Mucosa of stomach (tissue), 1 donor: ENCODE measurements at regions not wholly inside any gene's neighbourhood (a gene's known extent, or its start where the extent isn't known, plus 50 kb on each side); places are given as distances from the start of the nearest gene placed in this dataset.

Source experiments
- H3K27me3 ChIP-seq: one replicate; pipeline ENCODE4 v1.7.0; 2013; ENCODE audit warnings: mild to moderate bottlenecking, low read length; ENCODE audit not compliant: control insufficient read depth, insufficient read depth
- H3K36me3 ChIP-seq: one replicate; pipeline ENCODE4 v1.7.0; 2013; ENCODE audit warnings: low read length; ENCODE audit not compliant: control insufficient read depth, insufficient read depth
- H3K4me1 ChIP-seq: one replicate; pipeline ENCODE4 v1.7.0; 2013; ENCODE audit warnings: mild to moderate bottlenecking, low read length; ENCODE audit not compliant: control insufficient read depth, insufficient read depth
- H3K4me3 ChIP-seq: one replicate; pipeline ENCODE4 v1.7.0; 2013; ENCODE audit warnings: low read length
- H3K9ac ChIP-seq: one replicate; pipeline ENCODE4 v1.7.0; 2013; ENCODE audit warnings: mild to moderate bottlenecking, low read length, moderate library complexity
- H3K9me3 ChIP-seq: one replicate; pipeline ENCODE4 v1.7.0; 2013; ENCODE audit warnings: mild to moderate bottlenecking, low read length, moderate library complexity; ENCODE audit not compliant: control insufficient read depth
- donor health status: Pancreatic carcinoma.

DNA sequence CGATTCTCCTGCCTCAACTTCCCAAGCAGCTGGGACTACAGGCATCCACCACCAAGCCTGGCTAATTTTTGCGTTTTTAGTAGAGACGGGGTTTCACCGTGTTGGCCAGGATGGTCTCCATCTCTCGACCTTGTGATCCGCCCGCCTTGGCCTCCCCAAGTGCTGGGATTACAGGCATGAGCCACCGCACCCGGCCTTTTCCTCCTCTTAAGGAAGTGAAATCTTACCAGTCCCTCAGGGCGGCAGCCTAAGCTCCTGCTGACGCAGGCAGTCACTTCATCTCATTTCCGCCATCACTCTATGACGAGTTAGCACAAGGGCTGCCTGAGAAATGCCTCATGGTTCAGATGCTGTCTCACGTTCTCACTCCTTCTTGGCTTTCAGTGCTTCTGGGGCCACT, 246.0 kb upstream of the SHH start:
- H3K36me3 ChIP-seq, result no peaks in the 10 kb centered on the region
- no peaks in the 10 kb centered on the region for H3K4me1 ChIP-seq

DNA sequence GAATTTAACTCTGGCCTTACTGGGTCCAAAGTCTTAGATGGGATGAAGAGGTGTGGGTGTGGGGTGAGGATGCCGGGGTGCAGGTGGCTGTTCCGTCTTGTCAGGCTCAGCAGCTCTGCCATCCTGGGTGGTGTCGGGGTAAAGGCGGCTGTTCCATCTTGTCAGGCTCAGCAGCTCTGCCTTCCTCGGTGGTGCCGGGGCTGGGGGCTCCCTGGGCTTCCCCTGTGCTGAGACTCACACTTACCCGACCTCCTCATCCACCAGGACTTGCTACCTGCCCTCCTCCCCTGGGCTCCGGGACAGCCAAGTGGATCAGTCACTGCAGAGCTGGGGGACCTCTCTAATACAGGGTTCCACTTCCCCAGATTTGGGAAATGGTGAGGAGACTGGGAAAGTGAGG, 244.3 kb upstream of the SHH start:
- Histone ChIP-seq H3K4me3 (no peak overlapping the region), H3K4me1 (no peaks in the 10 kb centered on the region), H3K9me3 (no peaks in the 10 kb centered on the region), H3K36me3 (no peaks in the 10 kb centered on the region), H3K27me3 (peaks cover 7% of the 10 kb centered on the region), H3K9ac (no peak overlapping the region)

More for the DNA sequence above, 246.0 kb upstream of the SHH start:
- Histone ChIP-seq H3K9ac (no peak overlapping the region), H3K4me3 (no peak overlapping the region), H3K27me3 (peaks cover 7% of the 10 kb centered on the region), H3K9me3 (no peaks in the 10 kb centered on the region)

DNA sequence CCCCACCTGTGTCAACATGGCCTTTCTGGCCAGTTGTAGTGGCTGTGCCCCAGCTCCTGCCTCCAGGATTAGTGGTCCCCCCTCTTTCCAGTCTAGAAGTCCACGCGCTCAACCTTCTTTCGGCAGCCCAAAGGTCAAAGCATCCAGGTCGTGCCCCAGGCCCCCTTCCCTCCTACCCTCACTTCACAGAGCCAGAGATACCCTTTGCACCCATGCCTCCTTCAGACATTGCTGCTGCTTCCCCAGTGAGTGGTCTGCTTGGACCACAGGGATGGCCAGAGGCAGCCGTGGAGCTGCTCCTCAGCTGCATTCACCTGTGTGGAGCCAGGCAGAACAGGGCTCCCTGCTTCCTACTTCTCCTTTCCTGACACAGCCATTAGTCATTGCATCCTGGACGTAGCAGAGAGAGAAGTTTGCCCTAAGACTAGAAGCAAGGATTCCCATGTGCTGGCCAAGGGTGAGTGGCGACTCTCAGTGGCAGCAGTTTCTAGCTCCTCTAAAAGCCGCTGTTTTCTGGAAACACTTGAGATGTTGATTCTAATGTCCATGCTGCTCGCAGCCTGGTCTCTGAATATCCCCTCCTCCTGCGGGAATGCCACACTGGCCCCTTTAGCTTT, 243.1 kb upstream of the SHH start:
- Histone ChIP-seq H3K27me3 (peaks cover 7% of the 10 kb centered on the region), H3K4me3 (no peak overlapping the region), H3K9ac (no peak overlapping the region), H3K36me3 (no peaks in the 10 kb centered on the region), H3K4me1 (no peaks in the 10 kb centered on the region), H3K9me3 (no peaks in the 10 kb centered on the region)

DNA sequence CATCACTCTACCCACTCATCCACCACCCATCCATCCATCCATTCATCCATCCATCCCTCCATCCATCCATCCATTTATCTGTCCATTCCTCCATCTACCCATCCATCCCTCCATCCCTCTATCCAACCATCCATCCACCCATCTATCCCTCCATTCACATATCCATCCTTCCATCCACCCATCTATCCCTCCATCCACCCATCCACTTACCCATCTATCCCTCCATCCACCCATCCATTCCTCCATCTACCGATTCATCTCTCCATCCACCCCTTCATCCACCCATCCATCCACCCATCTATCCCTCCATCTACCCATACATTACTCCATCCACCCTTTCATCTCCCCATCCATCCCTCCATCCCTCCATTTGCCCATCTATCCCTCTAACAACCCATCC, 239.6 kb upstream of the SHH start:
- Histone ChIP-seq H3K27me3 (no peaks in the 10 kb centered on the region), H3K9me3 (no peaks in the 10 kb centered on the region), H3K4me3 (no peak overlapping the region), H3K9ac (no peak overlapping the region), H3K36me3 (no peaks in the 10 kb centered on the region), H3K4me1 (peaks cover 6% of the 10 kb centered on the region)

DNA sequence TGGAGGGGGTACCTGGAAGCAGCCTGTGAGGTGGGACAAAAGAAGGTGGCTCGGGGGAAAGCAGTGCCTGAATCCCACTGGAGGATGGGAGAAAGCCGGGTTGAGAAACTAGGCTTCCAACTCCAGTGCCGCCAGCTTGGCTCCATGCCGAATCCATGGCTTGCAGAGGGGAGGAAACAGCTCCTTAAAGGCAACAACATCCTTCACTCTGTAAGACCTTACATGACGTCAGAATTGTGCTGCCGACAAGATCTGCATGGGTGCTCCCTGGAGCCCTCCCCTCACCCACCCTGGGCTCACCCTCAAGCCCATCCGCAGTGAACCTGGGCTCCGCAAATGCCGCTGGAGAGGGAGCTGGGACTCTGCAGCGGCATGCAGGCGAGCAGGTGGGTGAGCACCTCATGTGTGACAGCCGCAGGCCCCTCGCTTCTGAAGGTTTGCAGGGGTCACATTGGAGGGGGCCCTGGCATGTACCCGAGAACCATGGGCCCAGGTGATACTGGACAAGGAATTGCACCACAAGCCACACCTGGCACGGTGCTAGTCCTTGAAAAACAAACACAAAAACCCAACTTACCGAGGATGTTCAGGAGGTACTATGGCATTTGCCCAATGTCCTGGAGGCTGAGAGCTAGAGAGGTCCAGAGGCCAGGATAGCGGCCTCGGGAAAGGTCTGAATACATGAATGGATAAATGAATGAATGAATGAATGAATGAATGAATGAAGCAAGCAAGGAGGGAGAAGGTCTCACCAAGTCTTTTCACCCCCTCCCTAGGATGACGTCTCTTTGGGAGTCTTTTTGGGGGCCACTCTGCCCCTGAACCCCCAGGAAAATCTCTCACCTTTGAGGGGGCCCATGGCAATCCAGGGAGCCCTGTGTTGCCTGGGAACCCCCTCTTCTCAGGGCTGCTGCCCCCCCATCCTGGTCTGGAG, 238.6 kb upstream of the SHH start:
- H3K4me1 ChIP-seq, result peaks cover 6% of the 10 kb centered on the region
- H3K36me3 ChIP-seq, result no peaks in the 10 kb centered on the region
- no peak overlapping the region for H3K9ac ChIP-seq
- H3K9me3 ChIP-seq, result no peaks in the 10 kb centered on the region
- no peak overlapping the region for H3K4me3 ChIP-seq
- no peaks in the 10 kb centered on the region for H3K27me3 ChIP-seq

DNA sequence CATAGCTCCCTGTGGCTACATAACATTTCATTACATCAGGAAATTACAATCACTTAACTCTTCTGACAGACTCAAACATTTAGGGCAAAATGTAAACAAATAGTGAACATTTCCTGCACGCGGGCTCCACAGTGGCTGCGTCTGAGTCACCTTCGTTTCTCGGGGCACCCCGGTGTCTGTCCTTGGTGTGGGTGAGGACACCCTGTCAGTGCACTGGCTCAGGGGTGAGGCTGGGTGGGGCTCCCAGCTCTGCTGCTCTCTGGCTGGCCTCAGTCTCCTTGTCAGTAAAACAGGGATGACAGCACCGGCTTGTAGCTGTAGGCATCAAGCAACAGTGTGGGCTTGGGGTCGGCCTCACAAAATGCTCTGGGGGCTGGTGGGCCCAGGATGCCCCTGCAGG, 237.1 kb upstream of the SHH start:
- Histone ChIP-seq H3K9me3 (no peaks in the 10 kb centered on the region), H3K4me1 (peaks cover 6% of the 10 kb centered on the region), H3K36me3 (no peaks in the 10 kb centered on the region), H3K27me3 (no peaks in the 10 kb centered on the region), H3K4me3 (no peak overlapping the region), H3K9ac (no peak overlapping the region)

DNA sequence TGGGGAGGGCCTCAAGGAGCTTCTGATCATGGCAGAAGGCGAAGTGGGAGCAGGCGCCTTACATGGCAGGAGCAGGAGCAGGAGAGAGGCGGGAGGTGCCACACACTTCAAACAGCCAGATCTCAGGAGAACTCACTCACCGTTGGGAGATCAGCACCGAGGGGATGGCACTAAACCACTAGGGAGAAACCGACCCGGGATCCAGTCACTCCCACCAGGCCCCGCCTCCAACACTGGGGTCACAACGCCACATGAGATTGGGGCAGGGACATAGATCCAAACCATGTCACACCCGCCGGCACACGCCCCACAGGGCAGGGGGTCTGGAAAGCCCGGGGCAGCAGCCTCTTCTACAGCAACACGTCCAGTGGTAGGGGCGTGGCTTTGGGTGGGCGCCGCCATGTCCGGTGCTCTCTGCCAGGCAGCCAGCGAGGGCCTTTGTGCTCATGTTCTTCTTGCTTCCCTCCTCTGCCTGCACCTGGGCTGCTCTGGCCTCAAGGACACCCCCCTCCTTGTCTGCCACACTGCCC, 233.8 kb upstream of the SHH start:
- no peak overlapping the region for H3K9ac ChIP-seq
- peaks cover 6% of the 10 kb centered on the region for H3K4me1 ChIP-seq
- H3K27me3 ChIP-seq, result peaks cover 8% of the 10 kb centered on the region
- H3K9me3 ChIP-seq, result no peaks in the 10 kb centered on the region
- no peak overlapping the region for H3K4me3 ChIP-seq
- no peaks in the 10 kb centered on the region for H3K36me3 ChIP-seq

DNA sequence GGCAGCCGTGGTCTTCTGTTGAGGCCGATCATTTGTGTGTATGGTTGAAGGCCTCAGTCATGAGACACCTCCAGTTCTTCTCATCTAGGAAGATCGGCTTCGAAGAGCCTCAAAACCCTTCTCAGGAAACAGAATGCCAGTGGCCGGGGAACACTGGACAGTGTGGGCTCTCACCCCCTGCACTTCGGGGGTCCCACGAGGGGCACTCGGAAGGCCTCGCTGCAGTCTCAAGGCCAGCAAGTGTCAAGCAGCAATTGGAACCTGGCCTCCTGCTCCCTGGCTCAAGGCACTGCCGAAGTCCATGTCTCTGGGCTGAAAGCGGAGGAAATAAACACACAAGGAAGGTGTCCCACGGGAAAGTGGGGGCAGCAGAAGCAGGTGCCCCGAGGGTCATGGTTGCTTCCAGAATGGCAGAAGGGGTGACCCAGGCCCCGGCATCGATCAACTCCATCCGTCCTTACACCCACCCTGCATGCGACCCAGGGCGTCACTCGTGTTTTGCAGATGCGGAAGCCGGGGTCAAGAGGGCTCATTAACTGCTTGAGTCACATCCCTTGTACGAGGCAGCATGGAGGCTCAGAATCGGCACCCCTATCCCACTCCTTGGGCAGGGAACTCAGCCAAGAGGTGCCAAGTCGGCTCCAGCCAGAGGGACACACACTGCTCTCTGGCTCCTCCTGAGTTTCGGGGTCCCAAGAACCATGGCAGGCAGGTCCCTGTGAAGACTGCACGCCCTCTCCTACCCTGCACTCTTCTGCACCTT, 231.3 kb upstream of the SHH start:
- H3K27me3 ChIP-seq, result peaks cover 8% of the 10 kb centered on the region
- no peak overlapping the region for H3K4me3 ChIP-seq
- no peaks in the 10 kb centered on the region for H3K9me3 ChIP-seq
- no peaks in the 10 kb centered on the region for H3K4me1 ChIP-seq
- no peaks in the 10 kb centered on the region for H3K36me3 ChIP-seq
- H3K9ac ChIP-seq, result no peak overlapping the region

DNA sequence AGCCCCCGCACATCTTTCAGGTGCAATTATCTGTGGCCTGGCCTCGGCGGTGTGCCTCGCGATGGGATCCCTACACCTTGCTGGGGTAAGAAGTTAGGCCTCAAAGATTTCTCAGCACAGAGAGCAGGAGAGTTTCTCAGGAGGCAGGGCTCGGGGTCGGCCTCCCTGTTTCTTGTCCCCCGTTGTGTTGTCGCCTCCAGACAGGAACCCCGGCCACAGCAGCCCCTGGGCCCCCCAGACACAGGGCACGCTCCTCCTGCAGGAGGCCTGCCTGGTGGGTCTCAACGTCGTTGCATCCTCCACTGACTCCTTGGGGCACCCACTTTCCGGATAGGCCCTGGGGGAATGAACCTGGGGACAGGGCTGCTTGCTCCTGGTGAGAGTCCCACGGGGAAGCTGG, 229.1 kb upstream of the SHH start:
- Histone ChIP-seq H3K9ac (no peak overlapping the region), H3K36me3 (no peaks in the 10 kb centered on the region), H3K27me3 (peaks cover 8% of the 10 kb centered on the region), H3K4me3 (no peak overlapping the region), H3K4me1 (no peaks in the 10 kb centered on the region), H3K9me3 (no peaks in the 10 kb centered on the region)

DNA sequence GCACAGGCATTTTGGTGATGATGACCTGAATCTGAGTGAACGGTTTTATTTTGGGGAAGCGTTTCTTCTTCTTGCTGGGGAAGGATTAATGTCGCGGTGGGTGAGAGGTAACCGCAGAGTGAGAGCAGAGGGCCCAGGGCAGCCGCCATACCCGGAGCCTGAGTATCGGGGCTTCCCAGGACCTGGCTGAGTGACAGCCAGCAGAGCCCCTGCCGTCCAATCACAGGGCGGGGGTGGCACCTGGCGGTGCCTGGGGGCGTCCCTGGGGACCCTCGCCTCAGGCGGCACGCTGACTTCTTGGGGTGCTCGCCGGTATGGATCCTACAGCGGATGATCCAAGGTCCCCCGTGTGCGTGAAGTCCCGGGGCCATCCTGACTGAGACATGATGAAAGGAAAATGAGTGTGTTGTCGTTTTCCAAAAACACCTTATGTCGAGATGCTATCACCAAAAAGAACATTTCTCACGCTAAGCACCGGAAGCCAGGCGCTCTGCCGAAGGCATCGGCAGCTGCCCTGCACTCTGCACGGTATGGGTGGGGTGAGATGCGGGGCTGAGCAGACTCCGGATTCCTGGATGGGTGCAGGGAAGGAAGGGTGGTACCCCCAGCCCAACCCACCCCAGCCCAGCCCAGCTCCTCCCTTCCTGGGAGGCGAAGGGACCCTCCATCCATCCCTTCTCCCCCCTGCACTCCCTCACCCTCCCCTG, 227.9 kb upstream of the SHH start:
- H3K4me1 ChIP-seq, result no peaks in the 10 kb centered on the region
- H3K36me3 ChIP-seq, result no peaks in the 10 kb centered on the region
- H3K4me3 ChIP-seq, result no peak overlapping the region
- no peak overlapping the region for H3K9ac ChIP-seq
- H3K27me3 ChIP-seq, result peaks cover 8% of the 10 kb centered on the region
- no peaks in the 10 kb centered on the region for H3K9me3 ChIP-seq

DNA sequence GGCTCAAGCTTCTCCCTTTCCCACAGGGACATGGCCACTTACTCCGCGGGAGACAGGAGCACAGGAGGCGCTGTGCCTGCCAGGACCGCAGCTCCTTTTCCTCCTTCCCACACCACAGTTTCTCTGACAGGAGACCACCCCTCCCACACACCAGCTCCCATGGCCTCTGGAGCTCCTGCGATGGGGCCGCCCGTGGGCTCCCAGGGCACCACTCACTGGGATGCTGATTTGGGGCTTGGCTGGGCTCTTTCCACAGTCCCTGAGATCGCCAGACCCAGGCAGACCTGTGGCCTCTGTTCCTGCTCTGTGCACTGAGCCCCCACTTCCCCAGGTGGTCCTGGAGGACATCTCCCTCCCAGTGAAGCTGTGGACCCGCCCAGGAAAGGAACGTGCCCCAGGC, 226.9 kb upstream of the SHH start:
- peaks cover 8% of the 10 kb centered on the region for H3K27me3 ChIP-seq
- no peaks in the 10 kb centered on the region for H3K9me3 ChIP-seq
- no peaks in the 10 kb centered on the region for H3K36me3 ChIP-seq
- no peak overlapping the region for H3K9ac ChIP-seq
- no peaks in the 10 kb centered on the region for H3K4me1 ChIP-seq
- no peak overlapping the region for H3K4me3 ChIP-seq
